HG03457 (cell line): ENCODE measurements at regions not wholly inside any gene's neighbourhood (a gene's known extent, or its start where the extent isn't known, plus 50 kb on each side); places are given as distances from the start of the nearest gene placed in this dataset.

Experiments used
- ATAC-seq: cut with Tn5 transposase; IDR thresholded peaks from one replicate; pipeline ENCODE4 v1.9.1; 2021; ENCODE audit warnings: moderate number of reproducible peaks; ENCODE audit not compliant: unreplicated experiment

DNA sequence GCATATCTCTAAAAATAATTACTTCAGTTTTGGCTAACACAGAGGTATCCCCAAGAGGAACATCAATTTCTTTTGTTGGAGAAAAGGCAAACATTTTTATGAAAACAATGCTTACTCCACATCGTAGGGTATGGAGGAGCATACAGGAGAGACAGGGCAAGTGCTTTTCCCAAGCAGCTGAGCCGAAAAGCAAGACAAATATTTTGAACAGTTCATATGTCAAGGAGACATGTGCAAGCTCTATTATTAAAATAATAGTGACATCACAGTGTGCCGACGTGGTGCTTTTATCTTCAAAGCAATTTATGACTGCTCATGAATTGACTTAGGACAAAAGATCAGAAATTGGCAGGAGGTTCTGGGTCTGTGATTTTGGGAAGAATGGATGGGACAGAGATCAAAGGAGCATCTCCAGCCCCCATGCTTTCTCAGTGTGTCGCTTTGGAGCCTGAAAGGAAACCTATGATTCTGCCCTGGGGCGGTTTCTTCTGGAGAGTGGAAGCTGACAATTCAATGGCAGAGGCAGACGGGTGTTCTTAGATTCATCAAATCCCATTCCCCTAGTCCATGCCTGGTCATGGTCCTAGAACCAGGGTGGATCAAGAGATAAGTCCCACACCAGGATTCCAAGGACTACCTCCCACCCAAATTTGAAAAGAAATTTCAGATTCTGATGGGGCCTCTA is 97.1 kb downstream of the JCAD start:
- no peak for ATAC-seq

GRCh38 chr10:29961351-29961750 is 98.0 kb downstream of the JCAD start:
- ATAC-seq, result no peak

- ATAC-seq, result no peak
These were observed 99.1 kb downstream of the JCAD start for GRCh38 chr10:29960261-29960660.

GRCh38 chr10:29959586-29959985 is 99.8 kb downstream of the JCAD start:
- ATAC-seq, result no peak

DNA sequence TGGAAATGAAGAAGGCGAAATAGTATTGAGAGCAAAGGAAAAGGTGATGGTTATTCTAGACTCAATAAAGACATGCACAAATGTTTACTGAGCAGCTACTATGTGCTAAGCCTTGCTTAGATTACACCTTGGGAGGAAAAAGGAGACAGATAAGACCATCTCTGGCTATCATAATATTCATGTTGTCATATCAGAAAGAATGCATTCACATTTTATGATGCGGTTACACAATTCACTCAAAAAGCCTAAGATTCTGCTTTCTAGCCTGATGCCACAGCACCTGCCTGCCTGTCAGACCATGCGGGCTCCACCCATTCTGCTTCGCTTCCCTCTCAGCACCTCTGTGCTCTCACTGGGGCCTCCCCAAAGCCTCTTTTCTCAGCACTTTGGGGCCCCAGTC is 100.9 kb downstream of the JCAD start:
- ATAC-seq, result no peak

GRCh38 chr10:29957907-29958331 is 101.5 kb downstream of the JCAD start:
- no peak for ATAC-seq

- no peak for ATAC-seq
These were observed 102.2 kb downstream of the JCAD start for GRCh38 chr10:29957236-29957635.

DNA sequence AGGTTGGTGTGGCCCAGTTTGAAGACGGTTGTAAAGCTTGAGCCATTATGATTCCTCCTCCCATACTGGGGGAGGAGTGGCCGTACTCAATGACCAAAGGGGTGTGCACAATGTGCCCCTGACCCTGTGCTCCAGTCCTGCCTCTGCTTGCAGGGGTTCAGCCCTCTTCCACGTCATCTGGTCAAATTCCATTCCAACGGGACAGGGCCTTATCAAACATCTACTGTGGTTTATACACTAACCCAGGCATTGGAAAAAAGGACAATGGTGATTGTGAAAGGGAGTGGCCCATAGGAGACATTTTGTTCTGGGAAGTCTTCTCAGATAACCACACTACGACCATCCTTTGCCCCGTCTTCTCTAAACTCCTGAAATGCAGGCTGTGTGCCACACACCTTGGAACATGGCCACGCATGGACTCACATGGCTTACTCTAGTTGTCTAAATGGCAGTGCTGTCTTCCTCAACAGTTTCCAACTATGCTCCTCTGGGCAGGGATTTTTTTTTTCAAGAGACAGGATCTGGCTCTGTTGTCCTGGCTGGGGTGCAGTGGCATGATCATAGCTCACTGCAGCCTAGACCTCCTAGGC is 103.0 kb downstream of the JCAD start:
- ATAC-seq, result no peak

- ATAC-seq, result no peak
These were observed 104.0 kb downstream of the JCAD start for GRCh38 chr10:29955329-29955935.

DNA sequence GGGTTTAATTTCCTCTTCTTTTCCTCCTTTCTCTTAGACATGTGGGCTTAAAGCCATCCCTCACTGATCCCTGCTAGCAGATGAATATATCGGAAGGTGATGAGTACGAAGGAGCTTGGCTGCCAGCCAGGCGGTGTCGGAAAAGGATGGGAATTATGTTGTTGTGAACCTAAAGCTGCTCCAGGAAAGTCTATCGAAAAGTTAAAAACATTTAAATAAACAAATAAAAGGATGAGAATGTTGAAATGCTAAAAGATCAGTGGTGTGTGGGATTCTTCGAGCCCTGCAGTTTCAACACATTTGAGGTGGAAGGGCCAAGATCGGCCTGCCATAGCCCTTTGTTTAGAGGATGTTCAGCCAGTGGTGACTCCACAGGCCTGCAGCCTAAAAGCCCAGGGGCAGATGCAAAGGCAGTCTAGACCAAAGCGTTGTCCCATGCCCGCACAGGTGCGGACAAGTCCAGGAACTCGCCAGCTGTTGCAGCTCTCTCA is 107.9 kb downstream of the JCAD start:
- no peak for ATAC-seq

DNA sequence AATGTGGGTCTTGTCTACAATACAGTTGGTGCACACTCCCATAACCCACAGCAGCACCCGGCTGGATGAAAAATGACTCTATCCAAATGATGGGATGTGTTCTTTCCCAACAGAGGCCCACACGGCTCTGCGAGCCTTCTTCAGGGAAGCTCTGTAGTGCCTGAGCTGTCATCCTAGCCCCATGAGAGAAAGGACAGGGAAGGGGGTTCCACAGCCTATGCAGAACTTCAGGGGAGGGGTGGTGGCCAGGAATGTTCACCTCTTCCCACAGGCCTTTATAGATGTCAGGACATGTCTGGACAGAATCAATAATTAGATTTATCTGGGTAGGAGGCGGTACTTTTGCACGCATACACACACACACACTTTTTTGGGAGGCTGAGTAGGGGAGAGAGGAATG is 109.0 kb downstream of the JCAD start:
- no peak for ATAC-seq

DNA sequence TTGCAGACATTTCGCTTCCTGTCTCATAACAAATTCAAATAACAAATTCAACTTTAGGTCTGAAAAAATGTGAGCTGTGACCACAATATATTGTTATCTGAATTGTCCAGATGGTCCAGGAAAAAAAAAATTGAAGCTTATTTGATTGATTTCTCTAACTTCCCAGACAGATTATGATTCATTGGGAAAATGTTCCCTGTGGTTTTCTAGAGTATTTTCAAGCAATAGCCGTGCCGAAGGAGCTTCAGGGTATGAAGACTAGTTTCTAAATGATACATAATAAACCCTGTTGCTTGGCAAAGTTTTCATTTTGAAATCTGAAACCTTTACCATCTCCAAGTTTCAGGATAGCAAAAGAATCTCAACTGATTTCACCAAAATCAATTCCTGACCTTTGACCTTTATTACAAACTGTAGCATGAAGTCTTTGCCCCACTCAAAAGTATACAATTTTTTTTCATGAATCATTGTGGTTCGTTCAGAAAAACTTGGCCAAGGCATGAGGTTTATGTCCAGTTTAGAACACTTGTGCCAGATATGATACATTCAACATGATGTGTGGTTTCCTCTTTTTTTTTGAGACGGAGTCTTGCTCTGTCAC is 109.9 kb downstream of the JCAD start:
- ATAC-seq, result no peak

GRCh38 chr10:29948881-29949355 is 110.5 kb downstream of the JCAD start:
- no peak for ATAC-seq

DNA sequence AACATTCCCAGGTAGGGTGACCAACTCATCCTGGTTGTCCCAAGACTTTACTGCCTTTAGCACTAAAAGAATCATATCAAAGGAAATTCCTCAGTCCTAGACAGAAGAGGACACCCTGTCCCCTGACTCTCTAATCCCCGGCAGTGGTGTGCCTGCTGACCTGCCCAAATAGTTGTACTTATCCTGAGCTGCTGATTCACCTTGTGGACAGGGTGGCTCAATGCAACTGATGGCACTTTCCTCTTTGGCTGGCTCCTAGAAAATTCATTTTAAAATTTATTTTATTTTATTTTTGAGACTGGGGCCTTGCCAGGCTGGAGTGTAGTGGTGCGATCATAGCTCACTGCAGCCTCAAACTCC is 111.7 kb downstream of the JCAD start:
- ATAC-seq, result no peak

DNA sequence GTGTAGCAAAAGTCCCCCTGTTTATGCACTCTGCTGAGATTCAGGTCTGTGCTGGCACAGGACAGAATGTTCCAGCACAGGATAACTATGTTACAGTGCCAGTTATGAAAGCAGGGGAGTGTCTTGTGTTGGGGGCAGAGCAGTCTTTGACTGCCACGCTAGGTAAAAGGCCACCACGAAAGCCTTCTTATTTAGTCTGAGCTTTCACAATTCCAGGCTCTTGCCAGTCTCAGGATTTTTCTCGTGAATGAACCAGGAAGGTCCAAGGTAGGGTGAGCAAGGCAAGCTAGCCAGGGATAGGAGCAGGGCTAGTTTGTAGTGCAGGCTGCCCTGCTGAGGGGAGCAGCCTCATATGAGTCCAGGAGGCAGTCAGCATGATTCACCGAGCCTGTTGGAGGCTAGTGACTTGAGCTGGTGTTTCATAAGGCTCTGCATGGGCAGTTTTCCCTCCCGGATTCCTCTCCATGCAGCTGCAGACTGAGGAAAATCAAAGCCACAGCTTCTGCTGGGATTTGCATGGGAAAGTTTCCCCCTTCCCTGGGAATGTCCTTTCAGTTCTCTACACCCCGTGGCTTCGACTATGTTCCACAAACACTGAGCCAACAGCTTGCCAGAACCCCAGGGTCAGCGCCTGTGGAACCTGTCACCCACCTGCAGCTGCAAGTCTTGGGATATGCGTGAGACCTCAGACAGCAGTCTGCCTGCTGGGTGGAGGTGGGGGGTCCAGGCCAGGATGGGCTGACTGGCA is 112.3 kb downstream of the JCAD start:
- ATAC-seq, result no peak

DNA sequence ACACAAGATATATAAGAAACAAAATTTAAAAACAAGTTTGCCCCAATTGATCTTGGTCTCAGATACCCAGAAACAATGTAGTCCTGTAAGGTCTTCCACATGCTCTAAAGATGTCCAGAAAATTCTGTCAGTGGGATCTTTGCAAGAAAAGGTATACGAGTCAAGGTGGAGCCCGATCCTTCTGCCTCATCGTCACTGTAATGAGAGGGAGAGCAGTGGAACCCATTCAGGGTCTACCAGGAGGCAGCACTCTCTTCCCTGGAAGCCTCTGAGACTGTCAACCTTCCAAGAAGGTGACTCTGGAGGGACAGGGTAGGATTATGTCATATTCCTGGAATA is 112.8 kb downstream of the JCAD start:
- no peak for ATAC-seq

GRCh38 chr10:29941476-29941875 is 117.9 kb downstream of the JCAD start:
- no peak for ATAC-seq

DNA sequence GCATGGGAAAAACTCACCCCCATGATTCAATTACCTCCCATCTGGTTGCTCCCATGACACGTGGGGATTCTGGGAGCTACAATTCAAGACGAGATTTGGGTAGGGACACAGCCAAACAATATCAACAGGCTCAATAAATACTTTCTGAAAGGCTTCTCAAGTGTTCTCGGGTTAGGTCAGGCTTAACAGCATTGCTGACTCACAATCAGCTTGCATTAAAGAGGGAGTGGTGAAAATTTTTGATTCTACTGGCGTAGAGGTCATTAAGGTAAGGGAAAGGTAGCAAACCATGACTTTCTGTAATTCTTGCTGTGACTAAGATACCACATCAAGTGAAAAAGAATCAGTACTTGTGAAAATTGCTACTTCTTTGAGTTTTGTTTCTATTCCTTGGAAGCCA is 126.4 kb downstream of the JCAD start:
- no peak for ATAC-seq

GRCh38 chr10:29931833-29932232 is 127.6 kb downstream of the JCAD start:
- no peak for ATAC-seq

DNA sequence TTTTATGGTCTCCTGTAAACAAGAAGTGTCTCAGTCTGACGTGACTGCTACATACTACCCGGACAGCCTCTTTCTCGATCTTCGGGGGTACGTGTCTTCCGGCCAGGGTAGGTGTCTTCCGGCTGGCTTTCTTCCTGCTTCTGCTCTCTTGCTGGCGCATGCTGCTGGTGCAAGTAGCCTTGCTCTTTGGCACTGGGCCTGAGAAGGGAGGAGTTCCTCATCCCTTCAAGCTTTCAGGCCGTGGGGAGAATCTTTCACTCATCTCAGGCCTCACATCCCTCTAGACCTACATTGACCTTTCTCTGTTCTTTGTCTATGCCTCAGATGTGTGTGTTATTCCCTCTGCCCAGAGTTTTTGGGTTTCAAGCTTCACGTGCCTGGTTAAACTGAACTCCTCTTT is 130.4 kb downstream of the JCAD start:
- no peak for ATAC-seq

DNA sequence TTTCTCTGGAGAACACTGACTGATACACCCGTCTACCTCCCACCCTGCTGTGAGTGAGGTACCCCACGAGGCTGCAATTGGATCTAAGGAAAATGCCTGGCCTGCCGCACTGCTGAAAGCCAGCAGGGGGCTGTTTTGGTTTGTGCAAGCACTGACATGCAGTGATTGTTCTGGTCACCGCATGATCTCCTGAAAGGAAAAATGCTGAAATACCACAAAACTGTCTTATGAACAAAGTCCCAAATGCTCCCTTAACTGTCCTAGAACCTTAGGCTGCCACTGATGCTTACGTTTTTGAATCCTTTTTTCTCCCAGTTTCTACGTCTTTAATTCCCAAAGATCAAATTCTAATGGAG is 132.7 kb downstream of the JCAD start:
- ATAC-seq, result no peak
